Lung (tissue), 11 donors: ENCODE measurements at regions not wholly inside any gene's neighbourhood (a gene's known extent, or its start where the extent isn't known, plus 50 kb on each side); places are given as distances from the start of the nearest gene placed in this dataset.
A peak's percentile ranks its signal among the peaks of the same experiment; 100 is the strongest.

Experiments
- ATAC-seq: fragments of 200-7000 bp; cut with Tn5 transposase; one replicate; pipeline ENCODE4 v1.9.1; 2020; ENCODE audit warnings: moderate number of reproducible peaks; ENCODE audit not compliant: insufficient read depth, low FRiP score
- DNase-seq, 3 donors: peaks; one replicate each; pipeline ENCODE4 v3.0.0-alpha.2; 2013 to 2017
- H3K27ac ChIP-seq, 2 donors: one replicate each; pipeline ENCODE4 v1.5.1; 2013; ENCODE audit warnings: mild to moderate bottlenecking in 2 of 2, moderate library complexity in 2 of 2, control low read depth in 1 of 2, inconsistent platforms in 1 of 2, low read depth in 1 of 2, low read length in 1 of 2
- H3K27me3 ChIP-seq, 3 donors: one replicate each; pipeline ENCODE4 v1.5.1; 2013; ENCODE audit warnings: low read length in 2 of 3; ENCODE audit not compliant: control insufficient read depth in 3 of 3, insufficient read depth in 3 of 3
- H3K36me3 ChIP-seq, 4 donors: one replicate each; pipeline ENCODE4 v1.5.1; 2013; ENCODE audit warnings: low read length in 4 of 4, mild to moderate bottlenecking in 1 of 4, moderate library complexity in 1 of 4; ENCODE audit not compliant: control insufficient read depth in 4 of 4, insufficient read depth in 4 of 4
- H3K4me1 ChIP-seq, 5 donors: one replicate each; pipeline ENCODE4 v1.5.1; 2013; ENCODE audit warnings: low read length in 5 of 5, mild to moderate bottlenecking in 2 of 5, moderate library complexity in 1 of 5; ENCODE audit not compliant: control insufficient read depth in 5 of 5, insufficient read depth in 5 of 5
- H3K4me3 ChIP-seq: one replicate; pipeline ENCODE4 v1.5.1; 2013; ENCODE audit warnings: mild to moderate bottlenecking, control low read depth, moderate library complexity
- H3K9ac ChIP-seq, 2 donors: one replicate each; pipeline ENCODE4 v1.5.1; 2013; ENCODE audit warnings: low read length in 2 of 2, control low read depth in 1 of 2; ENCODE audit not compliant: insufficient read depth in 1 of 2
- H3K9me3 ChIP-seq, 4 donors: one replicate each; pipeline ENCODE4 v1.5.1; 2013; ENCODE audit warnings: low read length in 3 of 4, mild to moderate bottlenecking in 1 of 4, moderate library complexity in 1 of 4; ENCODE audit not compliant: control insufficient read depth in 4 of 4, insufficient read depth in 3 of 4
- CTCF ChIP-seq: IDR thresholded peaks from 2 replicates; pipeline ENCODE4 v1.5.1; 2012; ENCODE audit warnings: mild to moderate bottlenecking; ENCODE audit errors: control extremely low read depth, extremely low read depth
- WGBS, 2 donors: extraction: QIAGEN DNeasy Blood & Tissue Kit; methylation state at CpG; one replicate each; pipeline ENCODE4 v1.1.7; 2013; 5-methylcytosine and 5-hydroxymethylcytosine counted together
- donor health status: control.
- donor health status: control.
- donor health status: Bipolar disorder and iron deficiency.
- donor health status: healthy.
- donor health status: DM: yes; HTN: yes; CAD: no.

- Histone ChIP-seq H3K27ac (no peak overlapping the region), H3K36me3 (no peaks in the 10 kb centered on the region), H3K9ac (no peak overlapping the region), H3K9me3 (no peaks in the 10 kb centered on the region), H3K4me3 (no peak overlapping the region), H3K27me3 (peaks cover 0 to 2% (median 0%) of the 10 kb centered on the region in 3 donors), H3K4me1 (no peaks in the 10 kb centered on the region)
- DNase-seq, result no peak
- 67 to 83% methylated on average over 3 of the region's 3 CpGs for WGBS, 2 donors
- TF ChIP-seq CTCF, result no peak
- ATAC-seq, result no peak
Measured at GRCh38 chr10:9297580-9297979, 1243.1 kb downstream of the GATA3 start.

GRCh38 chr10:9299966-9300365, 1245.5 kb downstream of the GATA3 start:
- no peak for TF ChIP-seq CTCF
- Histone ChIP-seq H3K4me1 (no peaks in the 10 kb centered on the region), H3K36me3 (no peaks in the 10 kb centered on the region), H3K27ac (no peak overlapping the region), H3K4me3 (no peak overlapping the region), H3K27me3 (peaks cover 0 to 5% (median 0%) of the 10 kb centered on the region in 3 donors), H3K9me3 (no peaks in the 10 kb centered on the region), H3K9ac (no peak overlapping the region)
- 83% methylated on average over 2 of the region's 2 CpGs for WGBS, 2 donors
- ATAC-seq (no peak), DNase-seq (no peak)

DNA sequence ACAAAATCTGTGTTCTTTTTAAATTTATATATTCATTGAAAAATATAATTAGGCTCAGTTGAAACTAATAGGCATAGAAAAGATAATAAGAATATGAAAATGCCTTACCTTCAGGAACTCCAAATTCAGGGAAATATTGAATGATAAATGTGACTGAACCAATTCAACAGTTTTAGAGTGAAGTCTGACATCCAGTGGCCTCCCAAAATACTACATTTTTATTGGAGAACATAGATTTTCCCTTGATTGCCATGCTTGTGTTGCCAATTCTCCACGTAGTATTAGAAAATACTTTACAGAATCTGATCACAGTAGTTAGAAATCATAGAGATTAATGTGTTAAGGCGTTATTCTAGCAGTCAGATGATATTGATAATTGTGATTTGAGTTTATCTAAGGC, 1246.7 kb downstream of the GATA3 start:
- no peak overlapping the region for H3K4me3 ChIP-seq
- DNase-seq, result peak in 2 of 3 donors; percentile 4 to 5
- no peak for TF ChIP-seq CTCF
- no peaks in the 10 kb centered on the region for H3K36me3 ChIP-seq
- H3K4me1 ChIP-seq, result no peaks in the 10 kb centered on the region
- H3K9me3 ChIP-seq, result no peaks in the 10 kb centered on the region
- 54 to 65% methylated on average over 2 of the region's 2 CpGs for WGBS, 2 donors
- no peak overlapping the region for H3K27ac ChIP-seq
- ATAC-seq, result no peak
- peaks cover 0 to 3% (median under 1%) of the 10 kb centered on the region in 3 donors for H3K27me3 ChIP-seq
- no peak overlapping the region for H3K9ac ChIP-seq

DNA sequence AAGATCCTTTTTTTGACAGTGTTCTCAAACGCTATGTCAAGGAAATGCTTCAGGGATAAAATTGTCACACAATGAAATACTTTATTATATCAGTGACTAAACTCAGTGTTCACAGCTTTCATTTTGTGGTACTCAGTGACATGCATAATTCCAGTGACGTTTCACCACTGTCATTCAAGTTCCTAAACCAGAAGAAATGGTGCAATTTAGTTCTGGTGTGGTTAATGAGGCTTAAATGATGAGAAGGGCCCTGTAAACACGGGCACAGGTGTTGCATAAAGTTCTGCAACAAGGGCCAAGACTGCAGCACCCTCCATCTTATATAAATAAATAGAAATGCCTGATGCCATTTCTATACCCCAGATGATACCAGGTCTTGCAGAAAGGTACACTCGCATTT, 1247.1 kb downstream of the GATA3 start:
- no peak overlapping the region for H3K9ac ChIP-seq
- DNase-seq, result no peak
- H3K9me3 ChIP-seq, result no peaks in the 10 kb centered on the region
- H3K4me1 ChIP-seq, result no peaks in the 10 kb centered on the region
- no peak for ATAC-seq
- no peak overlapping the region for H3K4me3 ChIP-seq
- TF ChIP-seq CTCF, result no peak
- WGBS, 2 donors, result 55 to 57% methylated on average over 4 of the region's 4 CpGs
- no peaks in the 10 kb centered on the region for H3K36me3 ChIP-seq
- no peak overlapping the region for H3K27ac ChIP-seq
- H3K27me3 ChIP-seq, result peaks cover 0 to 3% (median 3%) of the 10 kb centered on the region in 3 donors
